HG02870 (cell line): ENCODE measurements at regions not wholly inside any gene's neighbourhood (a gene's known extent, or its start where the extent isn't known, plus 50 kb on each side); places are given as distances from the start of the nearest gene placed in this dataset.

Experiments used
- ATAC-seq: cut with Tn5 transposase; IDR thresholded peaks from one replicate; pipeline ENCODE4 v1.9.1; 2021; ENCODE audit warnings: mild to moderate bottlenecking, moderate library complexity; ENCODE audit not compliant: unreplicated experiment

GRCh38 chr3:22453906-22454535 is 703.0 kb upstream of the ZNF385D start:
- no peak for ATAC-seq

- no peak for ATAC-seq
These were observed 719.0 kb upstream of the ZNF385D start for GRCh38 chr3:22469995-22470394.

DNA sequence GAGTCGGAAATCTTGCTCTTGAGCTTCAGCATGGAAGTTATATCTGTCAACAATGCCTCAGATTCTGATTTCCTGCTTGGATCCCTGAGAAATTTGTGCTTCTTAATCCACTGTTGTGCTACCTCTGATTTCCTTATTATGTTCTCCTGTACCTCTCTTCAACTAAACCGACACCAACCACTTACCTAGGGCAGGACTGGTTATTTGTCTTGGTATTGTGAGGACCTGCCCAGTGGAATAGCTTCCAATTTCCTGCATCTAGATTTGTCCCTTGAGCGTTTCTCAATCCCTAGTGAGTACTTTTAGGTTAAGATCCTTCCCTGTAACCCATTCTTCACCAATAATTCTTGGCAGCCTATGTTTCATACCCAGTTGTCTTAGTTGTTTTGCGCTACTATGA is 720.5 kb upstream of the ZNF385D start:
- ATAC-seq = no peak

DNA sequence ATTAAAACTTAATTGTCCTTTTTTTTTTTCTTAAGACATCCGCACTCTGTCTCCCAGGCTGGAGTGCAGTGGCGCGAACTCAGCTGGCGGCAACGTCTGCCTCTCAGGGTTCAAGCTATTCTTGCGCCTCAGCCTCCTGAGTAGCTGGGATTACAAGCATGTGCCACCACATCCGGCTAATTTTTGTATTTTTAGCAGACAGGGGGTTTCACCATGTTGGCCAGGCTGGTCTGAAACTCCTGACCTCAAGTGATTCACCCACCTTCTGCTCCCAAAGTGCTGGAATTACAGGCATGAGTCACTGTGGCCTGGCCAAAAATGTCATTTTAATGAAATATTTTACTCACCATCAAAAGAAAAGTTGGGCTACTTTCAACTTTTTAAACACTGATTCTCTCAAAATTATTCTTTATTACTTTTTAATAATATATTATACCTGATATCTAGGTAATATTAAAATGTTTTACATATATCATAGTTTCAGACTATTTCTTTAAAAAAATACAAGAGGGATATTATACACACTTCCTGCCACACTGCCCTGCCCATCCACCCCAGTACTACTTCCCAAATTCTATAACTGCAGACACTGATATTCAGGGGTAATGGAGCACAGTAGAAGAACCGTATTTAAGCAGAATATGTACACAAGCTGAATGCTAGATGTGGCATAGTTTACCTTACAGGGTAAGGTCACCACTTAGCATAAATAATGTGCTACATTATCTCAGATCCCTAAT is 723.9 kb upstream of the ZNF385D start:
- ATAC-seq = no peak

DNA sequence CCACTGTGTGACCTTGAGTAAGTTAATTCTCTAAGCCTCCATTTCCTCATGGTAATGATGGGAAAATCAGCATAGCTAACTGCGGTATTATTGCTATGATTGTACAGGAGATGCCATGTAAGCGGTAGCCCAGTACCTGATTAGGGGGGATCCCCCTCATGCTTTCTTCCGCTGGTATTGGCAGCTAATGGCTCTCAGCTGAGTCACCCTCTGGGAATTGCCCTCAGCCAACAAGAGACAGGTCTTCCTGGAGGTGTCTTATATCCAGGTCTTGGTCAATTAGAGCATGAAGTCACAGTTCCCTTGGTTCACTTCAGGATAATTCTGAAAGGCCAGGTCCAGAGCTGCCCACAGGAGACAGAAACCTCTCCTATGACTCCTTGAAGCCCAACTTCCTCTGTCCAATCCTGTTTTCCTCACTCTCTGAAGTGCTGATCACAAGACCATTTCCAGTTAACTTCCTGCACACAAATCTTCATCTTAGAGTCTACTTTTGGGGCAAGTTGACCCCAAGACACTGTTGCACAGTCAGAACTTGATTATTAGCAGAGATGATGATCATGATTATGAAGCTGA is 724.7 kb upstream of the ZNF385D start:
- ATAC-seq = no peak

DNA sequence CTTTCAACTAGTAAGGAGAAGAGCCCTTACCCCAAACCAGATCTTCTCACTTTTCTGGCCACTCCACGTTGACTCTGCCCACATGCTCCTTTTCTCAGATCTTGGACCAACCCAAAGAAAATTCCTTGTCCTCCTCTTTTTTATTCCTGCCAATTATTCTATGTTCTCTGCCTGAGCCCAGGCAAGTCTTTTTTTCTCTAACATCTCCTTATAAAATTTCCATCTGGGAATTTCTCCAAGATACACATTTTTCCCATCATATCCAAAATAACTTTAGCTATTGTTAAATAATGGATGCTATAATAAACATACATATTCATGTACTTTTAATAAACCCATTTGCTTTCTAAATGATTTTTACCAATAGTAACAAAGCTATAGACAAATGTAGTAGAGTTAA is 726.0 kb upstream of the ZNF385D start:
- no peak for ATAC-seq

- ATAC-seq = no peak
These were observed 717.2 kb upstream of the UBE2E2 start for GRCh38 chr3:22485954-22486353.

DNA sequence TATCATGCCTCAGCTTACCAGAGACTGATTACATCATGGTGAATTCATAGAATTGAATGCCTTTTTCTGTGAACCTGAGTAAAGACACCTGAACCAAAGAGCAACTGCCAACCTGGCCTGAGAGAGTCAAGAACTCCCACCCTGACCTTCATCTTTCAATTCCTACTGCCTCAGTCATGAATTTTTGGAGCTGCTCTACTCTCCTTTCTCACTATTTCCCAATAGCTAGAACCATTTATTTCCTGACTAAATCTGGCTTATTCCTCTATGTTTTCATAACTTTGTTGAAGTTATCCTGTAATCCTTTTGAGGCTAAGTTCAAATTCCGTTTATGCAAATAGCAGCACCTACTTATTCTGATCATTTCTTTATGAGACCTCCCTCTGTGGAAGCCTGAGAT is 712.4 kb upstream of the UBE2E2 start:
- no peak for ATAC-seq

GRCh38 chr3:22491344-22491743 is 711.8 kb upstream of the UBE2E2 start:
- ATAC-seq = no peak

- no peak for ATAC-seq
These were observed 710.8 kb upstream of the UBE2E2 start for GRCh38 chr3:22492342-22492741.

DNA sequence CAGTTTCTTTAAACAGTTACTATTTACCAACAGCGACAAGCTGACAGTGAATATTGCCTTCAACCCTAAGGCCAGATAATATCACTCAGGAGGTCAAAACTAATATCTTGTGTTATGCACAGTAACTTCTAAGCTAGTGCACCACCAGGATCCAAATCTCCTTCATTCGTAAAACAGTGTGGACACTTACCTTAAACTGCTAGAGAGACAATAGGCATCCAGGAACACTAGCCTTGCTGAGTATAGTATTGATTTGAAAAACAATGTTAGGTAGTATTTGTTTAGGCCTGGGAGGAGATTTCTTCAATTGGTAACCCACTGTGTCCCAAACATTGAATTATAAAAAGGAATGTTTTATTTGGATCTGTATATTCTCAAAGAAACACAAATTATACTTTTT is 707.9 kb upstream of the UBE2E2 start:
- no peak for ATAC-seq

DNA sequence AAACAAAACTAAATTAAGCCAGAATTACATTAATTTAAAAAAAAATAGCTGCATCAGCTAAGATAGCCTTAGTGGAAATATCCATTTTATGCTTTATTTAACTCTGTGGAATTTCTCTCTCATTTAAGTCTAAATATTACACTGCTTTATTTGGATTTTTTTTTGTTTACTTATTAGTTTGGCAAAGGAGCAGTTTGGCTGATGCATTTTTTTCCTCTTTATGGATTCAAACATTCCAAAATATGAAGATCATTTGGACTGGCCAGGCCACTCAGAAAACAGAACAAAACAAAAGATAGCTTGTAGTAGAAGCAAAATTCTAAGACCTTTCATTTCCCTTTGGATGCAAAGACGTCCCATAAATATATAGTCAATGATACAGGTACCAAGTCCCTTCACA is 707.3 kb upstream of the UBE2E2 start:
- no peak for ATAC-seq

GRCh38 chr3:22496641-22497040 is 706.5 kb upstream of the UBE2E2 start:
- ATAC-seq = no peak

- ATAC-seq = no peak
These were observed 696.3 kb upstream of the UBE2E2 start for GRCh38 chr3:22506871-22507270.

DNA sequence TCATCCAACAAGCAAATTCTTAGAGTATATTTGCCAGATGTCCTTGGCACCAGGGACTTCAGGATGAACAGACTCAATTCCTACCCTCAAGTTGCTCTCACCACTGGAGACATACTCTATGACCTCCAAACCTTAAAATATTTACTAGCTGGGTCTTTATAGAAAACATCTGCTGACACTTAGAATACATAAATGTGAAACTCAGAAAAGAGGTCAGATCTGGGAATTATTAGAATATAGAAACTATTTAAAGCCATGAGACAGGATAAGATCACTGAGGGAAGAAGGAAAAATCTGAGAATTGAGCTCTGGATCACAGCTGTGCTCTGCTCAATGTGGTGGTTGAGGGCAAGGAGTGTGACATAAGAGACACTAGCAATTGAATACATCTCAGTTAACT is 695.4 kb upstream of the UBE2E2 start:
- ATAC-seq = no peak

DNA sequence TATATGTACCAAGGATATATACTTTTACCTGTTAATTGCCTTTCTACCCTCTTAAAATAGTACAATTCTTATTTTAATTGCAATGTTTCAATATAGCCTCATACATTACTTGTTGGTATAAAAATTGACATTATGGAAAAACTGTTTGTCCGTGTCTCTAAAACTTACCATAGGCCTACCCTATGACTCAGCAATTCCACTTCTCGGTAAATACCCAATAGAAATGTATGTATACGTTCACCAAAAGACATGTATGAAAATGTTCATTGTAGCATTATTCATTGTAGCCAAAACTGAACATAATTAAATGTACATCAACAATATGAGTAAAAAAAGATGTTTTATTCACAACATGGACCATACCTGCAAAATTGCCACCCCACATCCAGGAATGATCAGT is 679.2 kb upstream of the UBE2E2 start:
- no peak for ATAC-seq

- no peak for ATAC-seq
These were observed 676.8 kb upstream of the UBE2E2 start for GRCh38 chr3:22526266-22526837.

GRCh38 chr3:22536541-22536940 is 666.6 kb upstream of the UBE2E2 start:
- no peak for ATAC-seq

DNA sequence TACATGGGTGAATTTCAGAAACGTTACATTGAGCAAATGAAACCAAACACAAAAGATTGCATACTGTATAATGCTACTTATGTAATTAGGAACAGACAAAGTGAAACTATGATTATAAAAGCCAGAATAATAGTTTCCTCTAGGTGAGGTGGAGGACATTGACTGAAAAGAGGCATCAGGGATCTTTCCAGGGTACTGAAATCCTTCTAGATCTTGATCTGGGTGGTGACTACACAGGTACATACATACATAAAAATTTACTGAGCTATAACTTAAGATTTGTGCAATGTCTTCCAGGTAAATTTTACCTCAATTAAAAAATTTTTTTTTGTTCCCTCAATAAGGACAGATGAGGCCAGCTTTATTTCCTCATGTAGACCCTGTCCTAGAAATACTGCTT is 665.6 kb upstream of the UBE2E2 start:
- ATAC-seq = no peak

DNA sequence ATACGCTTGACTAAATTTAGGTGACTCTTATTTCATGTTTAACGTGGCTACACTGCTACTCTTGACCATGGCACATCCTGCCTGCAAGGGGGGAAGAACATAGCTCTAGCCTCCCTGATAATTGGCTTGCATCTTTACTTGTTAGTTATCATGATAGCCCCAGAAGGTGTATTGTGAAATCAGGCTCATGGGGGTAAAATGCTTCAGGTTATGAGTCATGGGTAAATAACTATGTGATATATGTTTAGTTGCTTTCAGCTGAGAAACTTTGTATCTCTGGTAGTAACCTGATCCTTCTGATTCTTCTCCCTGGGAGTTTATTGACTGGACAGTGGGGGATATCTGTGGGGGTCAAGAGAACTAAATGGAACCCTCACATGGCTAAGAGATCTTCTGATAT is 660.8 kb upstream of the UBE2E2 start:
- ATAC-seq = no peak

GRCh38 chr3:22555753-22556435 is 647.2 kb upstream of the UBE2E2 start:
- ATAC-seq = no peak

- no peak for ATAC-seq
These were observed 637.7 kb upstream of the UBE2E2 start for GRCh38 chr3:22565393-22565792.
